Amniotic stem cell (primary cell): ENCODE measurements at regions not wholly inside any gene's neighbourhood (a gene's known extent, or its start where the extent isn't known, plus 50 kb on each side); places are given as distances from the start of the nearest gene placed in this dataset.

Experiments used
- DNase-seq: peaks from one replicate; lab custom pipeline; 2025; lab: John Stamatoyannopoulos, UW

GRCh38 chr2:5842326-5842725, 150.1 kb downstream of the SOX11 start:
- no peak for DNase-seq

- no peak for DNase-seq
Observed at GRCh38 chr2:5845798-5846330, 153.7 kb downstream of the SOX11 start.

- no peak for DNase-seq
Observed at GRCh38 chr2:5846881-5847280, 154.7 kb downstream of the SOX11 start.

- DNase-seq = no peak
Observed at GRCh38 chr2:5849562-5849961, 157.4 kb downstream of the SOX11 start.

- no peak for DNase-seq
Observed at GRCh38 chr2:5851410-5851809, 159.2 kb downstream of the SOX11 start.

GRCh38 chr2:5854797-5855196, 162.6 kb downstream of the SOX11 start:
- no peak for DNase-seq

GRCh38 chr2:5867056-5867455, 174.9 kb downstream of the SOX11 start:
- DNase-seq = no peak

- DNase-seq = no peak
Observed at GRCh38 chr2:5868931-5869330, 176.7 kb downstream of the SOX11 start.

GRCh38 chr2:5869936-5870335, 177.8 kb downstream of the SOX11 start:
- DNase-seq = no peak

- DNase-seq = no peak
Observed at GRCh38 chr2:5877360-5877759, 185.2 kb downstream of the SOX11 start.

GRCh38 chr2:5885451-5886173, 193.4 kb downstream of the SOX11 start:
- DNase-seq = no peak

GRCh38 chr2:5886462-5886861, 194.3 kb downstream of the SOX11 start:
- DNase-seq = no peak

- DNase-seq = no peak
Observed at GRCh38 chr2:5888126-5888525, 195.9 kb downstream of the SOX11 start.

GRCh38 chr2:5889519-5889918, 197.3 kb downstream of the SOX11 start:
- DNase-seq = no peak

GRCh38 chr2:5894355-5894754, 202.2 kb downstream of the SOX11 start:
- no peak for DNase-seq

- no peak for DNase-seq
Observed at GRCh38 chr2:5895284-5895683, 203.1 kb downstream of the SOX11 start.

- no peak for DNase-seq
Observed at GRCh38 chr2:5897249-5897648, 205.1 kb downstream of the SOX11 start.

- DNase-seq = no peak
Observed at GRCh38 chr2:5898667-5899066, 206.5 kb downstream of the SOX11 start.

- DNase-seq = no peak
Observed at GRCh38 chr2:5905661-5906060, 213.5 kb downstream of the SOX11 start.

GRCh38 chr2:5908071-5908470, 215.9 kb downstream of the SOX11 start:
- DNase-seq = no peak

- DNase-seq = no peak
Observed at GRCh38 chr2:5911718-5912117, 219.5 kb downstream of the SOX11 start.

GRCh38 chr2:5913711-5914395, 221.7 kb downstream of the SOX11 start:
- DNase-seq = no peak

- peak; percentile 61 for DNase-seq
Observed at GRCh38 chr2:5914811-5915611, 222.8 kb downstream of the SOX11 start.
